HEK293 (cell line): ENCODE measurements at regions not wholly inside any gene's neighbourhood (a gene's known extent, or its start where the extent isn't known, plus 50 kb on each side); places are given as distances from the start of the nearest gene placed in this dataset.

ENCODE experiments used
- CTCF ChIA-PET: fragments of 350-600 bp; formaldehyde crosslinking; extraction: SDS; loops from one replicate; lab custom pipeline; 2021; ENCODE audit warnings: antibody characterized with exemption; lab: Yijun Ruan, JAX
- POLR2A ChIA-PET: fragments of 300-600 bp; formaldehyde crosslinking; extraction: SDS; loops from one replicate; lab custom pipeline; 2020; ENCODE audit warnings: antibody characterized with exemption, inconsistent platforms; lab: Yijun Ruan, JAX
- H3K27ac ChIP-seq: fragments of 200-500 bp; sonication (Bioruptor generic); 2 replicates; pipeline ENCODE4 v1.5.1; 2014; ENCODE audit warnings: low read depth, low read length, control low read depth, inconsistent platforms; ENCODE audit errors: extremely low read depth
- H3K36me3 ChIP-seq, 2 experiments: fragments of 200-500 bp in 1 of 2; sonication (Bioruptor generic) in 1 of 2; 1 replicate in 1 of 2; 2 replicates in 1 of 2; pipeline ENCODE4 v1.5.1; 2014 to 2017; ENCODE audit warnings: inconsistent platforms in 2 of 2, low read length in 2 of 2; ENCODE audit not compliant: control insufficient read depth in 2 of 2, insufficient read depth in 1 of 2
- H3K4me1 ChIP-seq: fragments of 200-500 bp; sonication (Bioruptor generic); 2 replicates; pipeline ENCODE4 v1.5.1; 2014; ENCODE audit warnings: mild to moderate bottlenecking, low read length, inconsistent platforms; ENCODE audit not compliant: control insufficient read depth, insufficient read depth
- H3K4me3 ChIP-seq: 2 replicates; pipeline ENCODE4 v1.5.1; 2011; ENCODE audit warnings: low read depth, mild to moderate bottlenecking, control low read depth, low read length, moderate library complexity
- H3K9me3 ChIP-seq: fragments of 200-500 bp; sonication (Bioruptor generic); 2 replicates; pipeline ENCODE4 v1.5.1; 2014; ENCODE audit warnings: low read depth, low read length, inconsistent platforms; ENCODE audit not compliant: control insufficient read depth, insufficient read depth
- FEZF1 ChIP-seq: fragments of 450-650 bp; formaldehyde crosslinking; IDR thresholded peaks from 2 replicates; pipeline ENCODE4 v1.5.1; 2016; ENCODE audit warnings: missing biosample characterization, missing genetic modification characterization
- IKZF3 ChIP-seq: fragments of 450-650 bp; IDR thresholded peaks from 2 replicates; pipeline ENCODE4 v1.5.0; 2018; ENCODE audit warnings: missing biosample characterization, mild to moderate bottlenecking, missing genetic modification characterization, moderate library complexity
- INSM2 ChIP-seq: fragments of 450-650 bp; formaldehyde crosslinking; IDR thresholded peaks from 2 replicates; pipeline ENCODE4 v1.5.1; 2016; ENCODE audit warnings: missing biosample characterization, missing genetic modification characterization
- MEIS1 ChIP-seq: sonication (generic); formaldehyde crosslinking; IDR thresholded peaks from 2 replicates; pipeline ENCODE4 v1.8.1; 2022; ENCODE audit warnings: missing genetic modification reagents, mild to moderate bottlenecking, borderline replicate concordance
- MZF1 ChIP-seq: fragments of 450-650 bp; formaldehyde crosslinking; IDR thresholded peaks from 2 replicates; pipeline ENCODE4 v1.5.1; 2017; ENCODE audit warnings: missing biosample characterization, missing genetic modification characterization, borderline replicate concordance
- PATZ1 ChIP-seq: fragments of 450-650 bp; formaldehyde crosslinking; IDR thresholded peaks from 2 replicates; pipeline ENCODE4 v1.5.1; 2016; ENCODE audit warnings: missing biosample characterization, missing genetic modification characterization
- TCF7L2 ChIP-seq: IDR thresholded peaks from 2 replicates; pipeline ENCODE4 v1.6.1; 2011; ENCODE audit warnings: low read depth, mild to moderate bottlenecking, inconsistent platforms, low read length, moderate library complexity, borderline replicate concordance
- ZBTB17 ChIP-seq: fragments of 450-650 bp; formaldehyde crosslinking; IDR thresholded peaks from 2 replicates; pipeline ENCODE4 v1.5.1; 2016; ENCODE audit warnings: missing biosample characterization, missing genetic modification characterization
- ZBTB44 ChIP-seq: fragments of 450-650 bp; IDR thresholded peaks from 2 replicates; pipeline ENCODE4 v1.5.1; 2018; ENCODE audit warnings: missing biosample characterization, mild to moderate bottlenecking, missing genetic modification characterization
- ZNF184 ChIP-seq: fragments of 450-650 bp; IDR thresholded peaks from 2 replicates; pipeline ENCODE4 v1.5.1; 2018; ENCODE audit warnings: missing biosample characterization, mild to moderate bottlenecking, missing genetic modification characterization
- ZNF202 ChIP-seq: fragments of 450-650 bp; formaldehyde crosslinking; IDR thresholded peaks from 2 replicates; pipeline ENCODE4 v1.5.1; 2016; ENCODE audit warnings: missing biosample characterization, missing genetic modification characterization, borderline replicate concordance
- ZNF518A ChIP-seq: fragments of 450-650 bp; formaldehyde crosslinking; conservative IDR thresholded peaks from 2 replicates; pipeline ENCODE4 v1.5.1; 2016; ENCODE audit warnings: low read depth, missing biosample characterization, missing genetic modification characterization
- ZNF585B ChIP-seq: fragments of 450-650 bp; formaldehyde crosslinking; IDR thresholded peaks from 2 replicates; pipeline ENCODE4 v1.5.1; 2016; ENCODE audit warnings: missing biosample characterization, missing genetic modification characterization
- ZNF626 ChIP-seq: fragments of 450-650 bp; sonication (Bioruptor Pico); formaldehyde crosslinking; IDR thresholded peaks from 2 replicates; pipeline ENCODE4 v1.5.1; 2018; ENCODE audit warnings: missing biosample characterization, missing genetic modification characterization, inconsistent platforms
- ZNF654 ChIP-seq: fragments of 450-650 bp; formaldehyde crosslinking; IDR thresholded peaks from 2 replicates; pipeline ENCODE4 v1.5.1; 2016; ENCODE audit warnings: low read depth, missing biosample characterization, missing genetic modification characterization
- ZNF768 ChIP-seq: fragments of 450-650 bp; formaldehyde crosslinking; IDR thresholded peaks from 2 replicates; pipeline ENCODE4 v1.5.1; 2018; ENCODE audit warnings: missing biosample characterization, mild to moderate bottlenecking, missing genetic modification characterization
- TF ChIP-seq, protein P1 (sequence below): fragments of 450-650 bp; formaldehyde crosslinking; IDR thresholded peaks from 2 replicates; pipeline ENCODE4 v1.5.1; 2016; ENCODE audit warnings: missing biosample characterization, missing genetic modification characterization

- ChIA-PET CTCF (interaction anchor here (1.1 to 2.4 kb wide), 9 partner anchors 8 to 397 kb away, joined by 3 to 12 read pairs (median 5); no protein-coding TSS in a partner anchor), POLR2A (no interaction called here)
- H3K27ac ChIP-seq: no peak overlapping the region
- H3K4me3 ChIP-seq: no peak overlapping the region
- peaks cover 17% of the 10 kb centered on the region for H3K4me1 ChIP-seq
- no peaks in the 10 kb centered on the region for H3K36me3 ChIP-seq
- no peaks in the 10 kb centered on the region for H3K9me3 ChIP-seq
- TF ChIP-seq MZF1 (tag by site-specific recombination): no peak
- 0 out of 2 replicates have a peak, but pooled peaks have one; percentile 13 for TF ChIP-seq TCF7L2
These were observed 383.3 kb downstream of the TFAP2A start for GRCh38 chr6:10031617-10032016.

DNA sequence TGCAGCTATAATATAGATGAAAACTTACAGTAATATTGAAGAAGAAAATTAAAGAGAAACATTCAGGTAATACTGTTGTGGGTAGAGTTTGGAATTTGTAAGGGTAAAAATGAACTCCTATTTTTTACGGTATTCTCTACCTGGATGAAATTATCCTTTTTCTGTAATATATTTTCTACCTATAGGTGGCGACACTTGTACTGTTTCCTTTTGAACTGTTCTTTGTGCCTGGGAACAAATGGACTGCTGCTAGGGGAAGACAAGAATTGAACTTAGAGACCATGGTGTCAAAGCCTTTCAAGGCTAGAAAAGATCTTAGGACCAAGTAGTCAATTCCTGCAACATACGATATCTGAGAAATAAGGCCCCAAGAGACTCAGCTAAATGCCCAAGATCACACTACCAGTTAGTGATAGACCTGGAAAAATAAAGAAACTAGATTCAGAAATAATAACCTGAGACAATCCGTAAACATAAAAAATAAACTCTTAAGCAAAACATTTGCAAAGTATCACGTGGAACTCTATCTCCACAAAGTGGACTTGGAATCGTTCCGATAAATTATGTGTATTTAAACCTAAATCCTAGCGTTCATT lies 383.8 kb downstream of the TFAP2A start:
- H3K9me3 ChIP-seq: no peaks in the 10 kb centered on the region
- no peaks in the 10 kb centered on the region for H3K36me3 ChIP-seq
- peaks cover 17% of the 10 kb centered on the region for H3K4me1 ChIP-seq
- POLR2A ChIA-PET: no interaction called here
- H3K4me3 ChIP-seq: no peak overlapping the region
- TF ChIP-seq ZNF184 (tag by site-specific recombination) (no peak), ZNF654 (tag by site-specific recombination) (peak; percentile 5; the same call in 1 of the 2 replicates), INSM2 (tag by site-specific recombination) (no peak), FEZF1 (tag by site-specific recombination) (no peak), PATZ1 (tag by site-specific recombination) (no peak), ZNF585B (no peak), MEIS1 (no peak), ZNF768 (tag by site-specific recombination) (no peak), ZNF202 (tag by site-specific recombination) (no peak), ZBTB17 (0 out of 2 replicates have a peak, but pooled peaks have one; percentile 18)
- TF ChIP-seq, protein P1, sequence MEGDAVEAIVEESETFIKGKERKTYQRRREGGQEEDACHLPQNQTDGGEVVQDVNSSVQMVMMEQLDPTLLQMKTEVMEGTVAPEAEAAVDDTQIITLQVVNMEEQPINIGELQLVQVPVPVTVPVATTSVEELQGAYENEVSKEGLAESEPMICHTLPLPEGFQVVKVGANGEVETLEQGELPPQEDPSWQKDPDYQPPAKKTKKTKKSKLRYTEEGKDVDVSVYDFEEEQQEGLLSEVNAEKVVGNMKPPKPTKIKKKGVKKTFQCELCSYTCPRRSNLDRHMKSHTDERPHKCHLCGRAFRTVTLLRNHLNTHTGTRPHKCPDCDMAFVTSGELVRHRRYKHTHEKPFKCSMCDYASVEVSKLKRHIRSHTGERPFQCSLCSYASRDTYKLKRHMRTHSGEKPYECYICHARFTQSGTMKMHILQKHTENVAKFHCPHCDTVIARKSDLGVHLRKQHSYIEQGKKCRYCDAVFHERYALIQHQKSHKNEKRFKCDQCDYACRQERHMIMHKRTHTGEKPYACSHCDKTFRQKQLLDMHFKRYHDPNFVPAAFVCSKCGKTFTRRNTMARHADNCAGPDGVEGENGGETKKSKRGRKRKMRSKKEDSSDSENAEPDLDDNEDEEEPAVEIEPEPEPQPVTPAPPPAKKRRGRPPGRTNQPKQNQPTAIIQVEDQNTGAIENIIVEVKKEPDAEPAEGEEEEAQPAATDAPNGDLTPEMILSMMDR: peak; percentile 26; the same call in 1 of the 2 replicates
- CTCF ChIA-PET: interaction anchor here (0.6 to 2.4 kb wide), 27 partner anchors 9 to 475 kb away, joined by 3 to 12 read pairs (median 4); partner anchors contain the start of gene TFAP2A
- no peak overlapping the region for H3K27ac ChIP-seq

- CTCF ChIA-PET: interaction anchor here (0.6 to 3.6 kb wide), 5 partner anchors 8 to 407 kb away, joined by 3 to 11 read pairs (median 3); no protein-coding TSS in a partner anchor
- POLR2A ChIA-PET: no interaction called here
- Histone ChIP-seq H3K27ac (no peak overlapping the region; the same call in none of the 2 replicates), H3K9me3 (no peaks in the 10 kb centered on the region), H3K4me3 (no peak overlapping the region), H3K4me1 (peaks cover 15% of the 10 kb centered on the region), H3K36me3 (no peaks in the 10 kb centered on the region)
- 0 out of 2 replicates have a peak, but pooled peaks have one; percentile 36 for TF ChIP-seq ZNF518A (tag by site-specific recombination)
- TF ChIP-seq ZBTB44 (tag by site-specific recombination): peak; percentile 17; the same call in 1 of the 2 replicates
- TF ChIP-seq IKZF3 (tag by site-specific recombination): 0 out of 2 replicates have a peak, but pooled peaks have one; percentile 39
- no peak for TF ChIP-seq ZNF626 (tag by site-specific recombination)
These were observed 386.7 kb downstream of the TFAP2A start for GRCh38 chr6:10028222-10028621.
